ENCODE measurements at regions not wholly inside any gene's neighbourhood (a gene's known extent, or its start where the extent isn't known, plus 50 kb on each side); places are given as distances from the start of the nearest gene placed in this dataset.

- no peak for DNase-seq (ENCODE audit: low read depth)
- H3K4me3 ChIP-seq (replicated peaks; ENCODE audit: low read depth, low read length), result no peak overlapping the region
- no peak for TF ChIP-seq CTCF (IDR thresholded peaks at IDR 0.05; ENCODE audit: low read length, missing control alignments)
These were observed 390.9 kb upstream of the MKI67 start for GRCh38 chr10:128517167-128517566.

GRCh38 chr10:128518000-128518399 is 391.8 kb upstream of the MKI67 start:
- no peak for TF ChIP-seq CTCF (IDR thresholded peaks at IDR 0.05; ENCODE audit: low read length, missing control alignments)
- DNase-seq (ENCODE audit: low read depth), result no peak
- no peak overlapping the region for H3K4me3 ChIP-seq (replicated peaks; ENCODE audit: low read depth, low read length)

- TF ChIP-seq CTCF (IDR thresholded peaks at IDR 0.05; ENCODE audit: low read length, missing control alignments), result no peak
- no peak overlapping the region for H3K4me3 ChIP-seq (replicated peaks; ENCODE audit: low read depth, low read length)
- DNase-seq (ENCODE audit: low read depth), result no peak
These were observed 393.4 kb upstream of the MKI67 start for GRCh38 chr10:128519581-128519980.

GRCh38 chr10:128520211-128520815 is 394.1 kb upstream of the MKI67 start:
- H3K4me3 ChIP-seq (replicated peaks; ENCODE audit: low read depth, low read length), result no peak overlapping the region
- TF ChIP-seq CTCF (IDR thresholded peaks at IDR 0.05; ENCODE audit: low read length, missing control alignments), result no peak
- DNase-seq (ENCODE audit: low read depth), result no peak

- H3K4me3 ChIP-seq (replicated peaks; ENCODE audit: low read depth, low read length), result no peak overlapping the region
- no peak for TF ChIP-seq CTCF (IDR thresholded peaks at IDR 0.05; ENCODE audit: low read length, missing control alignments)
- DNase-seq (ENCODE audit: low read depth), result no peak
These were observed 396.5 kb upstream of the MKI67 start for GRCh38 chr10:128522551-128523308.

- no peak overlapping the region for H3K4me3 ChIP-seq (replicated peaks; ENCODE audit: low read depth, low read length)
- TF ChIP-seq CTCF (IDR thresholded peaks at IDR 0.05; ENCODE audit: low read length, missing control alignments), result no peak
- DNase-seq (ENCODE audit: low read depth), result no peak
These were observed 399.2 kb upstream of the MKI67 start for GRCh38 chr10:128525444-128525843.

GRCh38 chr10:128525936-128526335 is 399.7 kb upstream of the MKI67 start:
- DNase-seq (ENCODE audit: low read depth), result no peak
- no peak for TF ChIP-seq CTCF (IDR thresholded peaks at IDR 0.05; ENCODE audit: low read length, missing control alignments)
- no peak overlapping the region for H3K4me3 ChIP-seq (replicated peaks; ENCODE audit: low read depth, low read length)

All from fibroblast of pulmonary artery (primary cell).